GM10248 (cell line): ENCODE measurements at regions not wholly inside any gene's neighbourhood (a gene's known extent, or its start where the extent isn't known, plus 50 kb on each side); places are given as distances from the start of the nearest gene placed in this dataset.

Source experiments
- CTCF ChIA-PET: fragments of 300-600 bp; sonication (Branson Sonifier 250); formaldehyde crosslinking; extraction: SDS; loops from one replicate; lab custom pipeline; 2021; ENCODE audit warnings: antibody characterized with exemption; lab: Yijun Ruan, JAX
- POLR2A ChIA-PET: fragments of 350-650 bp; sonication (Branson Sonifier 250); formaldehyde crosslinking; extraction: SDS; loops from one replicate; lab custom pipeline; 2020; ENCODE audit warnings: antibody characterized with exemption; lab: Yijun Ruan, JAX
- DNase-seq: peaks from one replicate; pipeline ENCODE4 v3.0.0; 2012; ENCODE audit errors: extremely low spot score
- CTCF ChIP-seq: IDR thresholded peaks from 2 replicates; pipeline ENCODE4 v1.5.1; 2012; ENCODE audit warnings: mild to moderate bottlenecking, low read depth; ENCODE audit errors: extremely low read depth, missing control alignments, control extremely low read depth

- CTCF ChIA-PET = no interaction called here
- DNase-seq = no peak
- TF ChIP-seq CTCF = no peak
- POLR2A ChIA-PET = no interaction called here
These were observed 120.7 kb upstream of the STAC start for GRCh38 chr3:36259580-36259979.

GRCh38 chr3:36269274-36269673 is 111.0 kb upstream of the STAC start:
- no peak for DNase-seq
- ChIA-PET CTCF (no interaction called here), POLR2A (no interaction called here)
- no peak for TF ChIP-seq CTCF

DNA sequence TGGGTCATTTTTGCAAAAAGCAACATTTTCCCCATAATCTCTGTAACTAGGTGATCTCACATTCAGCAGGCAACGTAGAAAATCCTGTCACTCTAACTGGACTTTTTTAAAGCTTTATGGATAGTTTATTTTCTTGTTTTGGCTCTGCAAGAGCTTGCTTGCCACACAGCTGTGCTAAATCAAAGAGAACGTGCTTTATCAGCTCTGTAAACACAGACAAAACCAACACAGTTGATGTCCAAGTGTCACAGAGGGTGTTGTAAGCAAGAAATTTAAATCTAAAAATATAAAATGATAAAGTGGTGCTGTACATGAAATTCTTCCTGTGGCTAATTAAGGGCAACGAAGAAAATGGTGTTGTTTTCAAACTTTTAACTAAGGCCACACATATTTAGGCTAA is 97.5 kb upstream of the STAC start:
- ChIA-PET POLR2A (no interaction called here), CTCF (no interaction called here)
- TF ChIP-seq CTCF = no peak

DNA sequence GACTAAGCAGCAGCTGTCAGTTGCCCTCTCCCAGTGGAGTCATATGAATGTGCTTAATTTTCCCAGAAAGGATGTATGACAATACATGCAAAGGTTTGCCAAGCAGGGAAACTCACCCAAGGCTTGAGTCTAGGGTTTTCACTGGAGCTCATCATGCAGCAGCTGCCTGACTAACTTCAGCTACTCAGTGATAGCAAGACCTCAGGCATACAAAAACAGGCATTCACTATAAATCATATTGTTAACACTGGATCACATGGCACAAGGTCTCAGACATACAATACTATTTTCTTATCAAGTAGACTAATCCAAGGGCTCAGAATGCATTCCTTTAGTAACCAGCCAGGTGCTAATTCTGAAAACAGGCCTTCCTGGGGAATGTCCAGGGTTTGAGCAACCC is 85.0 kb upstream of the STAC start:
- ChIA-PET CTCF (no interaction called here), POLR2A (no interaction called here)
- no peak for TF ChIP-seq CTCF
- DNase-seq = no peak

More for the DNA sequence above, 97.5 kb upstream of the STAC start:
- no peak for DNase-seq

DNA sequence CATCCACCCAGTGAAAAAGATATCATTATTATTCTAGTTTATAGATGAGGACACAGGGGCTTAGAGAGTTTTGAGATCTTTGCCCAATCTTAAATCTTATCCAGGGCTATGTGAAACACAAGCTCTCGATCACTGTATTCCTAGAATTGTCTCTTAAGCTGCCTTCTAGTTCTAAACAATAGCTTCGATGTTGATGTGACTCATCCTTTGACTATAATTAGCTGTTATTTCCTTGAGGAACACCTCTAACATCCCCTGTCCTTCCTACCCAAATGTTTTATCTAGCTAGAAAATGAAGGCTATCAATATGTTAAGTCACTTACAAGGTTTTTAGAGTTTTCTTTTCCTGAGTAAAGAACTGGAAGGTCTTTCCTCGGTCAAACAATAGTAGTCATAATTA is 83.1 kb upstream of the STAC start:
- ChIA-PET CTCF (interaction anchor here (1.5 to 1.9 kb wide), 3 partner anchors 10 to 22 kb away, joined by 5 to 6 read pairs (median 5); no protein-coding TSS in a partner anchor), POLR2A (no interaction called here)
- TF ChIP-seq CTCF = no peak
- no peak for DNase-seq

DNA sequence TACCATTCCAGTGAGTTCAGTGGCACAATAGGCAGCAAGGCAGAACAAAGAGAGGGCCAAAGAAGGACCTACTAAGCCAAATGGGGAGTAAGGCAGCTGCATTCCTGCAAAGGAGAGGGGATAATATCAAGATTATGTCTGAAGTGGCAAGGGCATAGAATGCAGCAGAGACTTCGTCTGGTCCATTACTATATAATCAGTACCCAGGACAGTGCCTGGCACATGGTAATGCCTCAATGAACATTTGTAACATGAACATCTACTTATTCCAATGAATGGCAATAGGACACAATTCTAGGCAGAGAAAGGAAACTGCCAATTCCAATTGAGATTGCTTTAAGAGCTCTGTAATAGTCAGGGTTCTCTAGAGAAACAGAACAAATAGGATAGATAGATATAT is 82.1 kb upstream of the STAC start:
- no peak for TF ChIP-seq CTCF
- ChIA-PET CTCF (interaction anchor here (1.5 to 1.9 kb wide), 3 partner anchors 9 to 23 kb away, joined by 5 to 6 read pairs (median 5); no protein-coding TSS in a partner anchor), POLR2A (no interaction called here)
- no peak for DNase-seq

GRCh38 chr3:36302158-36302509 is 78.2 kb upstream of the STAC start:
- no peak for DNase-seq
- no peak for TF ChIP-seq CTCF
- POLR2A ChIA-PET = no interaction called here
- CTCF ChIA-PET = interaction anchor here (1.6 kb wide), 1 partner anchor 29 kb away, joined by 4 read pairs; no protein-coding TSS in a partner anchor
